K562 (cell line): ENCODE measurements at regions not wholly inside any gene's neighbourhood (a gene's known extent, or its start where the extent isn't known, plus 50 kb on each side); places are given as distances from the start of the nearest gene placed in this dataset.

ENCODE experiments used
- ATAC-seq: fragments of 200-7000 bp; cut with Tn5 transposase; 3 replicates; pipeline ENCODE4 v1.9.1; 2020; ENCODE audit warnings: moderate library complexity
- BruUV-seq: library from RNA; stranded (reverse); fragments of 400-500 nt; replicated peaks from 2 replicates; lab custom pipeline; 2021; lab: Mats Ljungman, UMichigan
- CTCF ChIA-PET: fragments of 300-600 bp; formaldehyde crosslinking; extraction: SDS; loops from one replicate; lab custom pipeline; 2021; ENCODE audit warnings: low intra/inter-chr PET ratio; lab: Yijun Ruan, JAX
- POLR2A ChIA-PET: fragments of 300-600, 350-650 bp; sonication (Branson Sonifier 250); formaldehyde crosslinking; extraction: SDS; loops from one replicate; lab custom pipeline; 2021; ENCODE audit warnings: antibody characterized with exemption, inconsistent platforms; lab: Yijun Ruan, JAX
- DNase-seq, 4 experiments: peaks; one replicate each; pipeline versions ENCODE4 v3.0.0 to v3.0.0-alpha.2; 2011 to 2018; ENCODE audit warnings: low spot score in 3 of 4, mixed read lengths in 3 of 4; ENCODE audit errors: extremely low read depth in 1 of 4
- FAIRE-seq: peaks from 2 replicates; lab custom pipeline; 2011; peaks lifted over from hg19 to GRCh38; lab: Jason Lieb, UNC
- H2AFZ ChIP-seq: 2 replicates; pipeline ENCODE4 v1.6.0; 2011; ENCODE audit warnings: low read depth, low read length, control low read depth, inconsistent platforms
- H3K27ac ChIP-seq: fragments of 200-600 bp; 3 replicates; pipeline ENCODE4 v1.8.0; 2011; ENCODE audit warnings: low read depth, mild to moderate bottlenecking, control low read depth, inconsistent platforms, low read length, moderate library complexity, mixed read lengths; ENCODE audit errors: extremely low read depth
- H3K27me3 ChIP-seq, 2 experiments: fragments of 300-600 bp in 1 of 2; 2 replicates in 1 of 2; 3 replicates in 1 of 2; pipeline versions ENCODE4 v1.6.0 to v1.8.0; 2011; ENCODE audit warnings: inconsistent platforms in 2 of 2, low read length in 2 of 2, mild to moderate bottlenecking in 1 of 2, mixed read lengths in 1 of 2, moderate library complexity in 1 of 2; ENCODE audit not compliant: control insufficient read depth in 2 of 2, insufficient read depth in 2 of 2
- H3K36me3 ChIP-seq: fragments of 300-600 bp; 3 replicates; pipeline ENCODE4 v1.8.0; 2011; ENCODE audit warnings: mild to moderate bottlenecking, low read length, inconsistent platforms; ENCODE audit not compliant: control insufficient read depth, insufficient read depth
- H3K4me1 ChIP-seq, 2 experiments: fragments of 200-600 bp in 1 of 2; replicated peaks in 1 of 2; 2 replicates in 1 of 2; 3 replicates in 1 of 2; pipeline versions ENCODE4 v1.5.1 to v1.8.0; 2011; ENCODE audit warnings: inconsistent platforms in 2 of 2, low read length in 2 of 2, mild to moderate bottlenecking in 1 of 2, mixed read lengths in 1 of 2, moderate library complexity in 1 of 2; ENCODE audit not compliant: control insufficient read depth in 2 of 2, insufficient read depth in 2 of 2
- H3K4me2 ChIP-seq: 2 replicates; pipeline ENCODE4 v1.6.1; 2011; ENCODE audit warnings: low read length, control low read depth, inconsistent platforms, mixed read lengths; ENCODE audit not compliant: insufficient read depth
- H3K4me3 ChIP-seq: fragments of 200-600 bp; sonication (generic), shearing (Covaris generic); 2 replicates; pipeline ENCODE4 v1.5.1; 2016; ENCODE audit warnings: control low read depth, inconsistent platforms
- H3K79me2 ChIP-seq: fragments of 200-600 bp; 3 replicates; pipeline ENCODE4 v1.8.0; 2011; ENCODE audit warnings: low read length, inconsistent platforms; ENCODE audit not compliant: control insufficient read depth, insufficient read depth
- H3K9ac ChIP-seq, 2 experiments: 2 replicates each; pipeline versions ENCODE4 v1.6.0 to v1.6.1; 2011; ENCODE audit warnings: low read depth in 2 of 2, low read length in 2 of 2, control low read depth in 1 of 2, inconsistent platforms in 1 of 2, mild to moderate bottlenecking in 1 of 2, mixed read lengths in 1 of 2; ENCODE audit not compliant: insufficient read depth in 1 of 2
- H3K9me1 ChIP-seq: one replicate; pipeline ENCODE4 v1.6.0; 2011; ENCODE audit warnings: inconsistent platforms, mild to moderate bottlenecking, low read length, moderate library complexity; ENCODE audit not compliant: control insufficient read depth, insufficient read depth
- H3K9me3 ChIP-seq: replicated peaks from 2 replicates; pipeline ENCODE4 v1.5.1; 2011; ENCODE audit warnings: low read depth, low read length, inconsistent platforms; ENCODE audit not compliant: control insufficient read depth, insufficient read depth
- H4K20me1 ChIP-seq: replicated peaks from 2 replicates; pipeline ENCODE4 v1.6.1; 2011; ENCODE audit warnings: low read length, inconsistent platforms, mixed read lengths; ENCODE audit not compliant: control insufficient read depth, insufficient read depth
- CHD1 ChIP-seq: fragments of 200-600 bp; sonication (generic); IDR thresholded peaks from one replicate; pipeline ENCODE4 v1.6.1; 2012; ENCODE audit warnings: mild to moderate bottlenecking, moderate library complexity, low read length, inconsistent platforms
- DIDO1 ChIP-seq: fragments of 450-650 bp; IDR thresholded peaks from 2 replicates; pipeline ENCODE4 v1.6.1; 2016; ENCODE audit warnings: low read depth, missing biosample characterization, missing genetic modification characterization
- EWSR1 ChIP-seq: fragments of 450-650 bp; IDR thresholded peaks from 2 replicates; pipeline ENCODE4 v1.6.1; 2018; ENCODE audit warnings: borderline replicate concordance, mild to moderate bottlenecking, low read depth, moderate library complexity; ENCODE audit not compliant: partially characterized antibody
- HMGN3 ChIP-seq: IDR thresholded peaks from 2 replicates; pipeline ENCODE4 v1.6.1; 2011; ENCODE audit warnings: borderline replicate concordance, low read depth, mild to moderate bottlenecking, mixed read lengths, low read length; ENCODE audit not compliant: insufficient read length; ENCODE audit errors: extremely low read depth
- KLF1 ChIP-seq: fragments of 450-650 bp; IDR thresholded peaks from 2 replicates; pipeline ENCODE4 v1.6.1; 2016; ENCODE audit warnings: missing genetic modification characterization, missing compliant biosample characterization
- MCM2 ChIP-seq: fragments of 450-650 bp; IDR thresholded peaks from 2 replicates; pipeline ENCODE4 v1.6.1; 2017; ENCODE audit warnings: low read depth, mild to moderate bottlenecking
- NFIX ChIP-seq: fragments of 250-450 bp; sonication (Bioruptor Pico); IDR thresholded peaks from 2 replicates; pipeline ENCODE4 v1.4.0; 2020; ENCODE audit warnings: low read depth, mild to moderate bottlenecking, moderate library complexity
- RNF2 ChIP-seq: sonication (generic); IDR thresholded peaks from 2 replicates; pipeline ENCODE4 v1.6.1; 2016
- TEAD1 ChIP-seq, 2 experiments: fragments of 450-650 bp in 1 of 2; sonication (generic) in 1 of 2; formaldehyde crosslinking; IDR thresholded peaks; 2 replicates each; pipeline versions ENCODE4 v1.4.0 to v1.8.0; 2020 to 2022; ENCODE audit warnings: mild to moderate bottlenecking in 2 of 2, missing genetic modification reagents in 1 of 2
- WGBS: fragments of 100-300 bp; shearing (Covaris generic); methylation state at CpG from one replicate; pipeline ENCODE4 v1.1.6; 2016; ENCODE audit warnings: low coverage, mixed read lengths; ENCODE audit not compliant: insufficient coverage; ENCODE audit errors: missing lambda C conversion rate; 5-methylcytosine and 5-hydroxymethylcytosine counted together
- in situ Hi-C: fragments of 300-500 bp; cut with MboI; formaldehyde crosslinking; loops from 4 replicates; pipeline ENCODE4 v1.15.0; 2018; ENCODE audit warnings: inconsistent platforms, mixed read lengths
- intact Hi-C: fragments of 100-400 bp; cut with micrococcal nuclease; formaldehyde crosslinking; loops from 2 replicates; pipeline ENCODE4 v1.14.2; 2022
- TF ChIP-seq, protein P1 (sequence below): sonication (generic); formaldehyde crosslinking; IDR thresholded peaks from 2 replicates; pipeline ENCODE4 v1.8.0; 2022; ENCODE audit warnings: mild to moderate bottlenecking, missing genetic modification reagents, borderline replicate concordance

DNA sequence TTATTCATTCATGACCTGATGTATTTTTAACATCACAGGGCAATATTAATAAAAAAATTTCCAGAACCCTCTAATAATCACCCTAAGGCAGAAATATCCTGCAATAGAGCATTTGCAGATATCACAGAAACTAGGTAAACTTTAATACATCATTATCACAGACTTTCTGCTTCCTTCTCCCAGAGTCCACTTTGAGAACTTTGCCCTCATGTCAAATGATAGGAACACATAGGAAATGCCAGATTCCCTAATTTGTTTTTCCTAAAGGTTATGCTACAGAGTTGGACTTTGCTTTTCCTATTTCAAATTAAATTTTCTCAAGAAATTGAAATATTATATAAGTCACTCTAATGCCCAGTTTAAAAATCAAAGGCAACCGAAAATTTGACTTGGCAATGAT is 352.8 kb upstream of the LRP1B start:
- no TSS peak for BruUV-seq
- intact Hi-C loops: no loop called here
- Histone ChIP-seq H3K4me1 (no peaks in the 10 kb centered on the region), H3K4me3 (no peak overlapping the region), H3K9ac (no peak overlapping the region), H4K20me1 (no peaks in the 10 kb centered on the region), H3K36me3 (no peaks in the 10 kb centered on the region), H3K27me3 (no peaks in the 10 kb centered on the region), H3K9me3 (no peaks in the 10 kb centered on the region), H2AFZ (no peak overlapping the region), H3K79me2 (no peaks in the 10 kb centered on the region), H3K9me1 (no peaks in the 10 kb centered on the region), H3K27ac (no peak overlapping the region), H3K4me2 (no peak overlapping the region)
- DNase-seq (no peak), FAIRE-seq (no peak), ATAC-seq (no peak)
- POLR2A ChIA-PET: no interaction called here
- WGBS: 8% methylated on average over 1 of the region's 1 CpG
- in situ Hi-C loops: no loop called here
- TF ChIP-seq MCM2 (no peak), RNF2 (no peak), DIDO1 (tag) (no peak), EWSR1 (no peak), KLF1 (tag) (no peak), HMGN3 (no peak), TEAD1 (CRISPR knock-in tag; IDR thresholded peaks at IDR 0.05) (no peak)
- CTCF ChIA-PET: no interaction called here

DNA sequence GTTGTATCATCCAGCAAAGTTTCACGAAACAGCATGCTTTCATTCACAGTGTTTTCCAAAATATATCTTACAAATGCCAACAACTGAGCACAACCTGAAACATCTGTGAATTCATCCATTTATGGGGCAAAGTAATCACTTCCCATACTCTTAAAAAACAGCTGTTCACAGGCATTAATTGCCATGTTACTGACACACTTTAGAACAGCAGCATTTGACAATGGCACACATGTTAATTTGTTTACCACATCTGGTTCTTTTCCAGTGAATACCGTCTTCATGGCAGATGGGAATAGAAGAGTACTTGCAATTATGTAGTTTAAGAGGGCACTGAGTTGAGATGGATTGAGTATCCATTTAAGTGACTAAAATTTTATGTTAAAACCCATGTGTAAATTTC is 347.4 kb upstream of the LRP1B start:
- ATAC-seq: no peak
- in situ Hi-C loops (no loop called here), intact Hi-C loops (no loop called here)
- Histone ChIP-seq H2AFZ (no peak overlapping the region), H3K4me1 (no peaks in the 10 kb centered on the region), H3K9ac (no peak overlapping the region), H3K9me1 (no peaks in the 10 kb centered on the region), H3K4me2 (no peak overlapping the region), H3K27ac (no peak overlapping the region), H3K36me3 (no peaks in the 10 kb centered on the region), H4K20me1 (no peaks in the 10 kb centered on the region), H3K27me3 (no peaks in the 10 kb centered on the region), H3K9me3 (peaks cover 4% of the 10 kb centered on the region; the same call in 1 of the 2 replicates), H3K4me3 (no peak overlapping the region), H3K79me2 (no peaks in the 10 kb centered on the region)
- no peak for DNase-seq
- POLR2A ChIA-PET: no interaction called here
- CTCF ChIA-PET: no interaction called here
- no peak for FAIRE-seq
- no peak for TF ChIP-seq NFIX (CRISPR knock-in tag)
- no peak for TF ChIP-seq CHD1
- TF ChIP-seq, protein P1, sequence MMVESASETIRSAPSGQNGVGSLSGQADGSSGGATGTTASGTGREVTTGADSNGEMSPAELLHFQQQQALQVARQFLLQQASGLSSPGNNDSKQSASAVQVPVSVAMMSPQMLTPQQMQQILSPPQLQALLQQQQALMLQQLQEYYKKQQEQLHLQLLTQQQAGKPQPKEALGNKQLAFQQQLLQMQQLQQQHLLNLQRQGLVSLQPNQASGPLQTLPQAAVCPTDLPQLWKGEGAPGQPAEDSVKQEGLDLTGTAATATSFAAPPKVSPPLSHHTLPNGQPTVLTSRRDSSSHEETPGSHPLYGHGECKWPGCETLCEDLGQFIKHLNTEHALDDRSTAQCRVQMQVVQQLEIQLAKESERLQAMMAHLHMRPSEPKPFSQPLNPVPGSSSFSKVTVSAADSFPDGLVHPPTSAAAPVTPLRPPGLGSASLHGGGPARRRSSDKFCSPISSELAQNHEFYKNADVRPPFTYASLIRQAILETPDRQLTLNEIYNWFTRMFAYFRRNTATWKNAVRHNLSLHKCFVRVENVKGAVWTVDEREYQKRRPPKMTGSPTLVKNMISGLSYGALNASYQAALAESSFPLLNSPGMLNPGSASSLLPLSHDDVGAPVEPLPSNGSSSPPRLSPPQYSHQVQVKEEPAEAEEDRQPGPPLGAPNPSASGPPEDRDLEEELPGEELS (CRISPR knock-in tag): no peak
- no TSS peak for BruUV-seq
- WGBS: 0% methylated on average over 2 of the region's 2 CpGs
